ENCODE measurements at regions not wholly inside any gene's neighbourhood (a gene's known extent, or its start where the extent isn't known, plus 50 kb on each side); places are given as distances from the start of the nearest gene placed in this dataset.

- no peak overlapping the region for H2AK5ac ChIP-seq (ENCODE audit: low read depth, low read length)
- H3K18ac ChIP-seq (ENCODE audit: extremely low read depth, low read length), result no peak overlapping the region
- H3K23ac ChIP-seq (ENCODE audit: insufficient read length), result no peak overlapping the region
- H3K14ac ChIP-seq (ENCODE audit: insufficient read length), result no peak overlapping the region
- H2AFZ ChIP-seq (ENCODE audit: low read length), result no peak overlapping the region
- H3K4me2 ChIP-seq (ENCODE audit: insufficient read depth in 1 of 2, low read depth in 2 of 2, low read length in 2 of 2), result no peak overlapping the region
- 94% methylated on average over 5 of the region's 5 CpGs; no CpG with 5 or more reads in 1 of the 2 experiments for WGBS, 2 experiments (ENCODE audit: extremely low coverage in 1 of 2, insufficient coverage in 1 of 2, insufficient read length in 1 of 2, insufficient replicate concordance in 2 of 2, low coverage in 1 of 2, low lambda C conversion rate in 2 of 2, missing lambda C conversion rate in 1 of 2)
- H3K4me3 ChIP-seq (ENCODE audit: extremely low read depth in 1 of 4, insufficient read depth in 2 of 4, low read depth in 3 of 4, low read length in 4 of 4), result no peak overlapping the region
- H3K79me1 ChIP-seq (ENCODE audit: low read depth, low read length), result no peaks in the 10 kb centered on the region
- H2BK20ac ChIP-seq (ENCODE audit: low read length), result no peak overlapping the region
- no peak overlapping the region for H4K5ac ChIP-seq (ENCODE audit: insufficient read length, low read depth, low read length)
- no peaks in the 10 kb centered on the region for H4K20me1 ChIP-seq (replicated peaks in 1 of 2; ENCODE audit: control insufficient read depth in 1 of 2, insufficient read depth in 2 of 2, low read length in 2 of 2)
- H4K8ac ChIP-seq (ENCODE audit: extremely low read depth, insufficient read depth, low read length), result no peak overlapping the region
- H3K79me2 ChIP-seq (ENCODE audit: control insufficient read depth in 1 of 2, insufficient read depth in 2 of 2, low read length in 2 of 2), result no peaks in the 10 kb centered on the region
- H3K36me3 ChIP-seq (ENCODE audit: control insufficient read depth in 2 of 4, insufficient read depth in 4 of 4, low read length in 3 of 4), result no peaks in the 10 kb centered on the region
- H3K9ac ChIP-seq (replicated peaks in 1 of 4; ENCODE audit: extremely low read depth in 1 of 4, low read depth in 3 of 4, low read length in 3 of 4), result no peak overlapping the region
- FAIRE-seq (no peak), DNase-seq (ENCODE audit: low read depth in 1 of 2, low spot score in 2 of 2) (no peak)
- H3K4ac ChIP-seq (replicated peaks; ENCODE audit: insufficient read length, low read depth, low read length), result no peak overlapping the region
- H2BK12ac ChIP-seq (ENCODE audit: low read depth, low read length), result no peak overlapping the region
- ChIA-PET CTCF (ENCODE audit: partially characterized antibody) (interaction anchor here (0.6 to 2.0 kb wide), 5 partner anchors 9 to 637 kb away, joined by 3 to 10 read pairs (median 4); no protein-coding TSS in a partner anchor), POLR2A (ENCODE audit: partially characterized antibody) (no interaction called here)
- H2BK5ac ChIP-seq (ENCODE audit: low read depth, low read length), result no peak overlapping the region
- no peak overlapping the region for H3K56ac ChIP-seq (replicated peaks; ENCODE audit: insufficient read length, low read depth, low read length)
- no peak overlapping the region for H3K27ac ChIP-seq (ENCODE audit: low read depth, low read length)
- H3K9me3 ChIP-seq (ENCODE audit: insufficient read depth in 2 of 2, low read depth in 1 of 2, low read length in 1 of 2), result peaks cover 0 to 5% of the 10 kb centered on the region in 2 experiments; a peak in 1 of 4 replicates
- H3K27me3 ChIP-seq (replicated peaks in 1 of 4; ENCODE audit: control insufficient read depth in 3 of 4, extremely low read depth in 1 of 4, insufficient read depth in 3 of 4, low read length in 3 of 4), result no peaks in the 10 kb centered on the region
- no peak overlapping the region for H2BK15ac ChIP-seq (ENCODE audit: low read length)
- H2BK120ac ChIP-seq (replicated peaks; ENCODE audit: low read depth, low read length), result no peak overlapping the region
- no peaks in the 10 kb centered on the region for H3K4me1 ChIP-seq (replicated peaks in 1 of 4; ENCODE audit: control insufficient read depth in 3 of 4, insufficient read depth in 4 of 4, low read length in 3 of 4)
- H3K23me2 ChIP-seq (ENCODE audit: low read depth, low read length), result no peaks in the 10 kb centered on the region
- H4K91ac ChIP-seq (replicated peaks; ENCODE audit: insufficient read length, low read length), result no peak overlapping the region
- no peak for TF ChIP-seq CHD2 (IDR thresholded peaks at IDR 0.05; ENCODE audit: low read length)
- TF ChIP-seq SIRT6 (IDR thresholded peaks at IDR 0.05; ENCODE audit: low read length), result no peak
- no peak for TF ChIP-seq SP4 (IDR thresholded peaks at IDR 0.05; ENCODE audit: low read length)
- no peak for TF ChIP-seq CREB1 (IDR thresholded peaks at IDR 0.05)
- TF ChIP-seq SP1 (IDR thresholded peaks at IDR 0.05; ENCODE audit: low read depth, low read length), result no peak
- TF ChIP-seq EP300 (IDR thresholded peaks at IDR 0.05; ENCODE audit: borderline replicate concordance in 1 of 2, low read depth in 2 of 2, low read length in 2 of 2), result no peak
- TF ChIP-seq NANOG (IDR thresholded peaks at IDR 0.05; ENCODE audit: insufficient read depth, low read depth, low read length, poor library complexity, severe bottlenecking), result no peak
- no peak for TF ChIP-seq POLR2AphosphoS5 (IDR thresholded peaks at IDR 0.05; ENCODE audit: low read depth, low read length)
- TF ChIP-seq POU5F1 (IDR thresholded peaks at IDR 0.05; ENCODE audit: low read depth, low read length), result no peak
- TF ChIP-seq, protein P1, sequence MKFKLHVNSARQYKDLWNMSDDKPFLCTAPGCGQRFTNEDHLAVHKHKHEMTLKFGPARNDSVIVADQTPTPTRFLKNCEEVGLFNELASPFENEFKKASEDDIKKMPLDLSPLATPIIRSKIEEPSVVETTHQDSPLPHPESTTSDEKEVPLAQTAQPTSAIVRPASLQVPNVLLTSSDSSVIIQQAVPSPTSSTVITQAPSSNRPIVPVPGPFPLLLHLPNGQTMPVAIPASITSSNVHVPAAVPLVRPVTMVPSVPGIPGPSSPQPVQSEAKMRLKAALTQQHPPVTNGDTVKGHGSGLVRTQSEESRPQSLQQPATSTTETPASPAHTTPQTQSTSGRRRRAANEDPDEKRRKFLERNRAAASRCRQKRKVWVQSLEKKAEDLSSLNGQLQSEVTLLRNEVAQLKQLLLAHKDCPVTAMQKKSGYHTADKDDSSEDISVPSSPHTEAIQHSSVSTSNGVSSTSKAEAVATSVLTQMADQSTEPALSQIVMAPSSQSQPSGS (IDR thresholded peaks at IDR 0.05; ENCODE audit: low read length), result no peak
- TF ChIP-seq TAF7 (optimal IDR thresholded peaks at IDR 0.05; ENCODE audit: borderline replicate concordance, low read depth, low read length), result no peak
- no peak for TF ChIP-seq CBX5 (IDR thresholded peaks at IDR 0.05; ENCODE audit: low read depth, low read length)
- no peak for TF ChIP-seq PHF8 (conservative IDR thresholded peaks at IDR 0.05; ENCODE audit: low read depth, low read length)
- no peak for TF ChIP-seq CTBP2 (IDR thresholded peaks at IDR 0.05; ENCODE audit: borderline replicate concordance, insufficient read depth, insufficient read length, low read length)
Measured at GRCh38 chr2:15870565-15870964, 69.8 kb upstream of the MYCN start.
